ENCODE measurements at regions not wholly inside any gene's neighbourhood (a gene's known extent, or its start where the extent isn't known, plus 50 kb on each side); places are given as distances from the start of the nearest gene placed in this dataset.
"Not testable (repeated sequence)": the region's sequence is repeated elsewhere in the genome, so short reads cannot be mapped to it uniquely, and the experiment has no call there.

DNA sequence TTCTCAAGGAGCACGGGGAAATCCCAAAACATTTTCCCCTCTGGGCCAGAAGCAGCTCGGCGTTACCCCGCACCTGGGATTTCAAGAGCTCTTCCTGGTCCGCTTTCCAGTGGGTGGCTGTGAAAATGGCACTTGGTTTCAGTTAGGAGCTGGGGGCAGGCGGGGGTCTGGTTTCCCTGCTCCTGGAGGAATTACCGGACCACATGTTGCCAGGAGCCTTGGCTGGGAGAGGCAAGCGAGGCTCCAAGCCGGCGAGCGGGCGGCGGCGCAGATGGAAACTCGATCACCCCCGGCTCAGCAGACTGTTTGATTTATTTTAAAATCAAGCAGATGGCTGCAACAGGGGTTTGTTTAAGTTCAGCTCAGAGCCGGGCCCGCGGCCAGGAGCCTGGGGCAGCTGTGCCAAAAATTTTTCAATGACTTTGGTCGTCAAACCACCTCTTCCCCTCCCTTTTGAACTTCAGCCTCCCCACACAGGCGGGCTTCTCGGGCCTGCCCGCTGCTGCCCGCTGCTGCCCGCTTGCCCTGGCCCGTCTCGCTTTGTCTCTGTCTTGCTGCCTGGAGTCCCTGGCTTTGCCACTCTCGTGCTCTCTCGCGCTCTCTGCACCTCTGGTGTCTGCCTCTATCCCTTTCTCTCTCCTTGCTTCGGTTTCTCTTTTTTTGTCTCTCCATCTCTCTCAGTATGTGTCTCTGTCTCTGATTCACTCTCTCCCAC lies 108.0 kb upstream of the CIBAR2 start:
- no peak for DNase-seq (ENCODE audit: low read depth in 1 of 2, low spot score in 1 of 2)

DNA sequence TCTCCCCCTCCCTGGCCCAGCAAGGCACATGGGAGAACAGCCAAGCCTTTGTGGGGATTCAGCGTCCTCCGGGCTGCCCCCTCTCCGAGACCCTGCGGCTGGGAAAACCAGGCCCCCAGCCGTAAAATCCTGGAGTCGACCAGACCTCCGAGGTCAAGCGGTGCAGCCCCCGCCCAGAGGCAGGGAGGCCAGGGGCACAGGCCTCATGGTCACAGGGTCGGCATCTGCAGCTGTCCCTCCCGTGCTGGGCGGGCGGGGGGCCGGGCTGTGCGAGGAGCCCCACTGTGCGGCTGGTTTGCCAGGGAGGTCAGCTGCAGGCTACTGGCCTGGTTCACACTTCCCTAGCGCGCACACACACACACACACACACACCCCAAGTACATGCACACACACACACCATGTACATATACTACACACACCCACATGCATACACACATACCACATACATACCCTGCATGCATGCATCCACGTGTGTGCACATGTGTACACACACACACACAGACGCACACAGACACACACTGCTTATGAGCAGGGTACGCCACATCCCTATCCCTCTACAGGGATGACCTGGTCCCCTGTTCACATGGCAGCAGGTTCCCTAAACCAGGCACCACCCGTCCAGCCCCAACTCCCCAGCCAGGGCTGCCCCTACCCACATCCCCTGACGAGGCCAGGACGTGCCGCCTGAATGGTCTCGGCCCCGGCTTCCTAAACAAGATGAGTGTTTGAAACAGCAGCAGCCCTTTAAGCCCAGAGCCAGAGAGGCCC lies 108.9 kb upstream of the CIBAR2 start:
- no peak for DNase-seq (ENCODE audit: low read depth in 1 of 2, low spot score in 1 of 2)

DNA sequence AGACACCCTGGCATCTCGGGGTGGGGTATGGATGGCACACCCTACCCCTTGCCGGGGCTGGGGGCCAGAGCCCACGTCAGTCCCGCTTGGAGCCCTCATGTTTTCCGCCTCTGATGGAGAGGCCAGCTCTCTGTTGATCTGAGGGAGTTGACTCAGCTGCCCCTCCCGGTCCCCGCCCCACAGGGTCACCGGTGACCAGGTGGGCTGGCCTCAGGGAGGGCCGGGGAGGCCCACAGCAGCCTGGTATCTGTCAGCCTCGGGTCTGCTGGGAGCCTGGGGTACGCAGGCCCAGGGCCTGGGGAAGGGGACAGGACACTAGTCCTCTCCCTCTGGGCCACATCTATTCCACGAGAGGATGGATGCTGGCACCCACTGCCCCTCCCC lies 109.5 kb upstream of the CIBAR2 start:
- no peak for DNase-seq (ENCODE audit: low read depth in 1 of 2, low spot score in 1 of 2)

DNA sequence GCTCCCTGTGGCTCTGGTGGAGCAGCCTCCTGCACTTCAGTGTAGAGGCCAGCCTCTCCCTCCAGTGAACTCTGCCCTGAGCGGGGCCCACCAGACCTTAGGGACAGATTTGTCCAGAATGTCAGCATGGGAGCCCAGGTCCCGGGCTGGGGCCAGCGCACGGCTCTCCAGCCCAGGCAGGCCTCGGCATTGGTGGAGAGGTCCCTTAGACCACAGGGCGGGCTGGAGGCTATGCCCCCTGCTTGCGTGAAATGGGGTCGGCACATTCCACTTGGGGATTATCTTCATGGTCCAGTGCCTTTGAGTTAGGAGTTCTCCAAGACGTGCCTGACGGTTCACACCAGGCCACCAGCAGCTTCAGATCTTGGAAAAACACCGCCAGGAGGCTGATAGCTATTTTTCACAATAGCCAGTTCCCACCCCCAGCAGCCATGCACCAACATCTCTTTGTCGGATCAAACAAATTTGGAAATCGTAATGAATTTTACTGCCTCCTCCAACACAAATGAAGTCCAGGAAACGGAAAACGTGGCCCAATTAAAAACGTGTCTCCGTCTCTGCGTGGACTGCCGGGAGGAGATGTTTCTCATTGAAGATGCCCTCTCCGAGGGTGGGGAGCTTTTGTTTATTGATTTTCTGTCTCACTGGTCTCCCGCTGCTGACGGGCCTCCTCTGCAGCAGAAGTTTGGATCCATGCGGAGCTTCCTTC lies 110.0 kb upstream of the CIBAR2 start:
- no peak for DNase-seq (ENCODE audit: low read depth in 1 of 2, low spot score in 1 of 2)

DNA sequence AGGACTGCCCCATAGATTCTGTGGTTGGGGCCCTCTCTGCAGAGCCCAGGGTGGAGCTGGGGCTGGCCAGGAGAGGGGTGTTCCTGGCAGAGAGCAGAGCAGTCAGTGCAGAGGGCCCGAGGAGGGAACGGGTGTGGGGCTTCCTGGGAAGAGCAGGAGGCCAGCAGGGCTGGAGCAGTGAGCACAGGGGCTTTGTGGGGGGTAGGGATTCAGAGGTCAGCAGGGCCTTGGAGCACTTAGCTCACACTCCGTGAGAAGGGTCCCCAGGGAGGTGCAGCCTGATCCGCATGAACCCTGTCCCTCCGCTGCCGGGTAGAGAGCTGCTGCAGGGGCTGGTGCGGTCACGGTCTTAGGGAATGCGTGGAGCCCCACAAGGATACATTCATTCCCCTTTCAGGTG lies 113.0 kb upstream of the CIBAR2 start:
- no peak for DNase-seq (ENCODE audit: low read depth in 1 of 2, low spot score in 1 of 2)

DNA sequence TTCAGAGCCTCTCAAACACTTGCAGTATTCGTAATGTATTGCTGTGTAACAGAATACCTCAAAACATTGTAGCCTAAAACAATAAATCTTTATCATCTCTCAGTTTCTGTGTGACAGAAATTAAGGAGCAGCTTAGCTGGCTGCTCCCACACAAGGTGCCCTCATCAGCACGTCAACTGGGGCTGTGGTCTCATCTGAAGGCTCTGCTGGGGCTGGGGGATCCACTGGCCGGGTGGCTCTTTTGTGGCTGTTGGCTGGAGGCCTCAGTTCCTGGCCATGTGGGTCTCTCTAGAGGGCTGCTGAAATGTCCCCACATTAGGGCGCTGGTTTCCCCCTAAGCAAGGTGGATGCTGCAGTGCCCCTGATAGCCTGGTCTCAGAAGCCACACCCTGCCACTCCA lies 113.4 kb upstream of the CIBAR2 start:
- DNase-seq (ENCODE audit: low read depth in 1 of 2, low spot score in 1 of 2) = no peak

DNA sequence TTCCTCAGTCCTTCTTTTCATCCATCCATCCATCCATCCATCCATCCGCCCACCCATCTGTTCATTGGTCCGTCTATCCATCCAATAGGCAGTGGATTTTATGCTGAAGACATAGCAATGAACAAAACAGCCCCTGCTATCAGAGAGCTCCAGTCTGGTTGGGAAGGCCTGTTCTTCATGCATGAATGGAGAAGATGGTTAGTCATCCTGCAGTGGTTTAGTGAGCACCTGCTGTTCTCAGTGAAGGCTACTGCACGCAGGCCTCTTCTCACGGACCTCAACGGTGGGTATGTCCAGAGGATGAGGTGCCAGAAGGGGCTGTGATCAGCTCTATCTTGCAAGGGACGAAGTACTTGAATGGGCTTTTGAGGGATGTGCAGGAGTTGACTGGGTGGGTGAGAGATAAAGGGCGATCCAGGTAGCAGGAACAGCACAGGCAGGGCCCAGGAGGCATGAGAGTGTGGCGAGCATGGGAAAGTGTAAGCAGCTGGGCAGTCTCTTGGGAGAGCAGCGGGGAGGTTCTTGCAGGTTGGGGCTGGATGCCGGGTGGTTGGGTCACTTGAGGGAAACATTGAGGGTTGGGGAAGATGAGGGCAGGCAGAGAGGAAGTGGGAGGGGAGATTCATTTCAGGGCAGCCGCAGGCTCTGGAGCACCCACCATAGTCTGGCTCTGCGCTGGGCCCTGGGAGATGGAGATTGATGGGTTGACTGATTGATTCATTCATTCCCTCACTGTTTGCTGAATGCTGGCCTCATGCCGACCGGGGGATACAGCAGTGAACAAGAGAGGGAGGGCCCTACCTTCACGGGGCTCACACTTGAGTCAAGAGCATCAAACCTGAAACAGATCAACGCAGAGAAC lies 115.0 kb upstream of the CIBAR2 start:
- DNase-seq (ENCODE audit: low read depth in 1 of 2, low spot score in 1 of 2) = no peak

DNA sequence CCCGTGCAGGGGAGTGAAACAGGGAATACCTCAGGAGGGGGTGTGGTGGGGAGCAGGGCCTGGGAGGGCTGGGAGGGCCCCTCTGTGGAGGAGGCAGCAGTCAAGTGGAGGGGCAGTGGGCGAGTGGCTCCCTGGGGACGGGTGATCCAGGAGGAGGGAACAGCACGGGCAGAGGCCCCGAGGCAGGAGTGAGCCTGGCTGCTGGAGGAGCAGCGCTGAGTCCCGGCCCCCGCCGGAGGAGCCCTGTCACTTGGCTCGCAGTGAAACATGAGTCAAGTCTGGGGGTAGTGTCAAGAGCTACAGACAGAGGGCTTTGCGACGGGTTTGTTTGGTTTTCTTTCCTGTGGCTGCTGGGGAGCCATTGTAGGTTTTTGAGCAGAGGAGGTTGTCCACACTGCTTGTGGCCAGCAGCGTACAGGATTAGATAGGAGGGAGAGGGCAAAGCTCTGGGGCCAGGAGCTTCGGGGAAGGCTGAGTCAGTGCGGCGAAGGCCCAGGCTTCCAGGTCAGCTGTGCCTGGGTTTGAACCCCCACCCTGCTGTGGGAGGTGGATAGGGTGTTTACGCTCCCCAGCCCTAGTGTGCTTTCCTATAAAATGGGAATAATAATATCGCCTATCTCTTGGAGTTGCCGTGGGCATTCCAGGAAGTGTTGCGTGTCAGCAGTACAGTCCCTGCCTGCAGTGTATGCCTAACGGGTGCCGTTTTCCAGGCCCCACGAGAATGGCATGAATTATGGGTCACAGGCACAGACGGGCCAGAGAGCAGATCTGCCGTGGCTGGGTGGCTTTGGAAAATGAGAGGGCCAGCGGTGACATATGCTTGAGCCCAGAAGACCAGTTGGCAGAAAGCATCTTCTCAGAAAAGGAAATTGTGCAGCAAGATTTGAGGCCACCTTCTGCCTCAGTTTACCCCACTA lies 115.9 kb upstream of the CIBAR2 start:
- no peak for DNase-seq (ENCODE audit: low read depth in 1 of 2, low spot score in 1 of 2)

DNA sequence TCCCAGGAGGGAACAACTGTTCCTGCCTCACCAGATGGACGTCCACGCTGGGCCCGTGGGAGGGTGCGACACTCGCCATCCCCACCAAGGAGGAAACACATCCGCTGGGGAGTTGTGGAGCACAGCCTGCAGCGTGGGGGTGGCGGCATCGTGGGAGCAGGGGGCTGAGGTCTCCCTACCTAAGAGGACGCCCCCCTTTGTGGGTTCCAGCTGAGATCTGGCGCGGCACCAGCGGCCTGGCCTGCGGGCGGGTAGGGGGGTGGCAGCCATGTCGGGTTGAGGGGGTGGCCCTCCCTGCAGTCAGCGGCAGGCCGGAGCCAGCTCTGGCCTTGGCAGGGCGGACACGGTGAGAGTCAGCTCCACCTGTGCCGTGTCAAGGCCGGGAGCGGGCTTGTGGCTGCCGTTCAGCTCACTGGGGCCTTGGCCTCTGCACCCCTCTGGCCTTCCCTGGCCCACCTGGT lies 116.7 kb upstream of the CIBAR2 start:
- no peak for DNase-seq (ENCODE audit: low read depth in 1 of 2, low spot score in 1 of 2)

DNA sequence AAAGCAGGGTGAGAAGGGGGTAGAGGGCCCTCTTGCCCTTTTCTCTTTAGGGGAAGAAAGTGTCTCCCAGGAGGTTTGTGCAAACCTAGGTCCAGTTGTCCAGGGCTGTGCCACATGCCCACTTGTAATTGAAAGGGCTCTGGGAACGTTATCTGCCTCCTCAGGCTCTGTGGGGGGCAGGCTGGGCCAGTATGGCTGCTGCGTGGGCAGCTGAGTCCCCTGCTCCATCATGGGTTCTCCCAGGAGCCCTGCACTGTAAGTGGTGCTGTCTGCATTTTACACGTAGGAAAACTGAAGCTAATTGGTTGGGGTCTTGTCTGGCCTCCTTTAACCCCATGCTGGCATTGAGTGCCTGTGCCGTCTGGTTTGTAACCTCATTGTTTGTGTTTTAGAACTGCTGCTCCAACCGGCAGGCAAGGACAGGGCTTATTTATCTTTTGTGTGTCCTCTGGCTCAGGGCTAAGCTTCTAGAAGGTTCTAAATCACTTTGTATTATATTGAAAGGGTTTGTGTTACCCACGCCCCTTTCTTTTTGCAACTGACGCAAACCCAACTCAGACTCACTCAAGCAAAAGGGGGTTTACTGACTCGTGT lies 117.7 kb upstream of the CIBAR2 start:
- DNase-seq (ENCODE audit: low read depth in 1 of 2, low spot score in 1 of 2) = no peak

DNA sequence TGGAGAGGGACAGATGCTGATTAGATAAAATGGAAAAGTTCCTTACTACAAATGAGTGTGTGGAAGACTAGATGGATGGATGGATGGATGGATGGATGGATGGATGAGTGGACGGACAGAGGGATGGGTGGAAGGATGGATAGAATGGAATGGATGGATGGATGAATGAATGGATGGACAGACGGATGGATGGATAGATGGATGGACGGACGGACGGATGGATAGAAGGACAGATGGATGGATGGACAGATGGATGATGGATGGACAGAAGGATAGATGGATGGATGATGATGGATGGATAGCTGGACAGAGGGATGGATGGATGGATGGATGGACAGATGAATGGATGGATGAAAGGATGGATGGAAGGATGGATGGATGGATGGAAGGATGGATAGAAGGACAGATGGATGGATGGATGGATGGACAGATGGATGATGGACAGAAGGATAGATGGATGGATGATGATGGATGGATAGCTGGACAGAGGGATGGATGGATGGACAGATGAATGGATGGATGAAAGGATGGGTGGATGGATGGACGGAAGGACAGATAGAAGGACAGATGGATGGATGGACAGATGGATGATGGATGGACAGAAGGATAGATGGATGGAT lies 118.6 kb upstream of the CIBAR2 start:
- DNase-seq (ENCODE audit: low read depth in 1 of 2, low spot score in 1 of 2) = not testable (repeated sequence)

DNA sequence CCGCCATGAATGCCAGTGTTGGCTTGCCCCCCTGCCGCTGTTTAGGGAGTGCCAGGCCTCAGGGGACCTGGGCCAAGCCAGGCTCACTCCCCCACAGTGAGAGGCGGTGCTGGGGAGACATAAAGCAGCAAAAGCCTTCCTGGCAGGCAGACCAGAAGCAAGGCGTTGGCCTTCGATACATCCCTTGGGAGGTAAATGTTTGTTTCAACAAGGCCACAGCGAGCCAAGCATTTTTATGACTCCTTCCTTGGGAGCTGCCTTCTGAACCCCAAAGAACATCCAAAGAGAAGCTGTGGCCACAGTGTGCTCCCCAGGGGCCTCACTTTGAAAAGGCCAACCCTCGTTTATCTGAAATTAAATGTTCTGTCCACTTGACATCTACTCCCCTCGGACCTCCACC lies 119.7 kb upstream of the CIBAR2 start:
- no peak for DNase-seq (ENCODE audit: low read depth in 1 of 2, low spot score in 1 of 2)

DNA sequence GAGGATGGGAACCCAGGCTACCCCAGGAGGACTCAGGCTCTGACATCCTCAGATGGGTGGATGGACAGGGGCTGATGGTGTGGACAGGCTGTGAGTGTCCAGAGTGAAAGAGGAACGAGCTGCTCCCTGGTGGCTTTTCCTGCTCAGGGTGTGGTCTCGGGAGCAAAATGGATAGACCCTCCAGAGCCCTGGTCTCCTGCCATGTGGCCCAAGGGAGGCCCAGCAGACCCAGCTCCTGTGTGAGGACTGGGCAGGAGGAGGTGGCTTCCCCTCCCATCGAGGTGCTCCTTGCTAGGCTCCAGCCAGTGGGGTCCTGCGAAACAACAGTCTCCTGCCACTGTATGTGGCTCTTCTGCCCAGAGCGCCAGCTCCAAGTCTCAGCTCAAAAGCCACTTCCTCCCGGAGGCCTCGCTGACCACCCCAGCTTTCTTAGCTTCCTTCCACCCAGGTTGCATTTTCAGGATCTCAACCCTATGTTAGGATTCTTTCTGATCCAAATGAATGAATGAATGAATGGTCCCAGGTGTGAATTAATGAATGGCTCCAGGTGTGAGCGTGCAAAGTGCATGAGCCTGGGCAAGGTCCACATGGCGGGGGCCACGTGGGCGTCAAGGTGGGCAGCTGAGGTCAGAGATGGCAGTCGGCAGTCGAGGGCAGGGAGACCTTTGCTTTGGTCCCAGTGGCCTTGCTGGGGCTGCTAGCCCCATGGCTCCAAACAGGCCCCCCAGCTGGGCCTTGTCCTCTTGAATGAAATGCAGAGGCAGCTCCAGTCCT lies 120.3 kb upstream of the CIBAR2 start:
- no peak for DNase-seq (ENCODE audit: low read depth in 1 of 2, low spot score in 1 of 2)

DNA sequence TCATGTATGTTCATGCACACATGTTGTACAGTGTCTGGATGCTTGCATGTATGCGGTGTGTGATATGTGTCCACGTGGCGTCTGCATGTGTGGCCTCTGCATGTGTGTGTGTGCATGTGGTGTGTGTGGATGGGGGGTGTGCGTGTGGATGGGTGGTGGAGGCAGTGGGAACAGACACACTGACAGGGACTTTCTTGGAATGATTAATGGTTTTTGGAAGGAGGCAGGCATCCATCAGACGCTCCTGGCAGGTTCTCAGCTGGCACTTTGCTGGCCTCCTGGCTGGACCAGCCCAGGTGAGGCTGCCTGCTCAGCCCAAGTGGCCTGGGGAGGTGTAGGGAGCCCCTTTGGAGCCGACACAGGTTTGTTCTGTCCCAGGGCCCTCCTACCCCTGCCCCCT lies 121.2 kb upstream of the CIBAR2 start:
- DNase-seq (ENCODE audit: low read depth in 1 of 2, low spot score in 1 of 2) = no peak

DNA sequence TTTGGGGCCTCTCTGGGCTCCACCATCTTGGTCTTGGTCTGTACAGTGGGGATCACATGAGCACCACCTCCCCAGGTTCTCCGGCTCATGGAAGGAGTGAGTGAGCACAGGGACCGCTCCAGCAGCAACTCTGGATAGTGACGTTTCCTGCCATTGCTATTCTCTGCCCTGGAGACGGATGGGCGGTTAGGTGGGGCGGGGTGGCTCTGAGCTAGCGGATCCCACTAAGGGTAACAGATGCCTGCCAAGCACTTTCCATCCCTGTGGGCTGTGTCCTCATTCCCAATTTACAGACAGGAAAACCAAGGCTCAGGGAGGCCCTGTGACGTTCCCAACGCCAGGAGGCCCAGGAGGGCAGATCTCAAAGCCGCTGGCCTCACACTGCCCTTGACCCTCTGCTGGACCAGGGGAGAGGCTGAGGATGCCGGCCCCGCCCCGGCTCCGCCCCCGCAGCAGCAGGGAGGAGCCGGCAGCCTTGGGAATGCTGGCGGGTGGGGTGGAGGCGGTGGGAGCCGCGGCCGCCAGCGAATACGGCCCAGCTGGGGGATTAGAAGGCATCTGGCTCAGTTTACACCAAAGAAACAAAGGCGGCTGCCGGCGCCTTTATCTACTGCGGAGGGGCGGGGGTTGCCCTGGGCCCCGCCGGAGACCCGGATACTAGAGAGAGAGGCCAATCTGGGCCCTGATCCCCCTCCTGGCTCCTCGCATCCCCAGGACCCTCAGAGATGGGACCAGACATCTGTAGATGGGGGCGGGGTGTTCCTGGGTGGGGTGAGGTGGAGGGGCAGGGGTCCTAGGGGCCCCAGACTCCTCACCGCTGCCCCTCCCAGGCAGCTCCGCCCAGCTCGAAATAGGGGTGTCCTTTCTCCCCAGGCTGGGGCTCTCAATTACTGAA lies 122.3 kb upstream of the CIBAR2 start:
- DNase-seq (ENCODE audit: low read depth in 1 of 2, low spot score in 1 of 2) = no peak

DNA sequence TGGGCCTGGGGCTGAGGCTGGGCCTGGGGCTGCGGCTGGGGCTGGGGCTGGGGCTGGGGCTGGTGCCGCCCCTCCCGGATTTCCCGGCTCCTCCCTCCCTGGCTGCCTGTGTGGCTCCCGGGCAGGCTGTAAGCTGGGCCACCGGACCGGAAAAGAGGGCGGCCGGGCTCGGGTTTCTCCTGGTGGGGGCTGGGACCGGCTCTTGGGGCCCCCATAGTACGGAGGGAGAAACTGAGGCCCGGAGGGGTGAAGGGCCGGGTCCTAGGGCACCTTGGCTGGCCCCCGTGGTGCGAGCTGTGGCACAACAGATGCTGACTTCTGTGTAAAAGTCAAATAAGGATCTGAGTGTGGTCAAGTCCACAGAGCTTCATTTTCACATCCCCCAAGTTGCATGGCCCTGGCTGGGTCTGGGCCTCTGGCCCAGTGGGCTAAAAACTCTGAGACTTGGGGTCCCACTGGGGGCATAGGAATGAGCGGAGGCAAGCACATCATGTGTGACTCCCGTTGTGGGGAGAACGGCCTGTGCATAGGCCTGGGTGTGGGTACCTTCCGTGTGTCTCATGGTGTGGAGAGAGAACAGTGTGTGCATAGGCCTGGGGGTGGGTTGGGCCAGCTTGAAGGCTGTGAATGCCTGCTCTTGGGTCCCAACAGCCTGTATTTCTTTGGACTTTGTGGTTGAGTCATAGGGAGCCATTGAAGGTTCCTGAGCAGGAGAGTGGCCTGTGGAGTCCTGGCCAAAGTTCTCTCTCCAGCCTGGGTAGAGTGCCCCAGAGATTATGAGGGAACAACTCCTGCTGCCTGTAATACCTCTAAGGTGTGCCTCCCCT lies 123.9 kb upstream of the CIBAR2 start:
- DNase-seq (ENCODE audit: low read depth in 1 of 2, low spot score in 1 of 2) = no peak

DNA sequence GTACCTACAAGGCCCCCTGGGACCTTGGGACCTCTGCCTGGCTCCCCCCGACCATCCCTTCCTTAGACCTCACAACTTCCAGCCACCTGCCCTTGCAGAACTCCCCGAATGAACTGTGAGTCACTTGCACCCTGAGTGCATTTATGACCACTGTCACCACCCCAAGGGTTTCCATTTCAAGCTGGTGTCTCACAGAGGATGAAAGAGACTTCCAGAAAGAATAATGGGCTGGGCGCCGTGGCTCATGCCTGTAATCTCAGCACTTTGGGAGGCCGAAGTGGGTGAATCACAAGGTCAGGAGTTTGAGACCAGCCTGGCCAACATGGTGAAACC lies 124.5 kb upstream of the CIBAR2 start:
- DNase-seq (ENCODE audit: low read depth in 1 of 2, low spot score in 1 of 2) = no peak
